IMR-90 (cell line): ENCODE measurements at regions not wholly inside any gene's neighbourhood (a gene's known extent, or its start where the extent isn't known, plus 50 kb on each side); places are given as distances from the start of the nearest gene placed in this dataset.

ENCODE experiments used
- ATAC-seq: fragments of 200-7000 bp; cut with Tn5 transposase; 2 replicates; pipeline ENCODE4 v1.9.1; 2020; ENCODE audit warnings: low read depth, mild to moderate bottlenecking, moderate library complexity
- BruUV-seq: library from RNA; stranded (reverse); fragments of 400-500 nt; replicated peaks from 2 replicates; lab custom pipeline; 2021; lab: Mats Ljungman, UMichigan
- CTCF ChIA-PET: fragments of 300-600 bp; formaldehyde crosslinking; extraction: SDS; loops from one replicate; lab custom pipeline; 2021; ENCODE audit warnings: antibody characterized with exemption; lab: Yijun Ruan, JAX
- POLR2A ChIA-PET: fragments of 300-600 bp; sonication (Branson Sonifier 250); formaldehyde crosslinking; loops from one replicate; lab custom pipeline; 2022; ENCODE audit warnings: antibody characterized with exemption; ENCODE audit not compliant: unreplicated experiment; lab: Charles Lee
- DNase-seq: peaks from one replicate; pipeline ENCODE4 v3.0.0; 2013
- H2AFZ ChIP-seq: replicated peaks from 2 replicates; pipeline ENCODE3; 2013; ENCODE audit warnings: low read length, mild to moderate bottlenecking; ENCODE audit not compliant: poor library complexity
- H2AK5ac ChIP-seq: 2 replicates; pipeline ENCODE4 v1.6.1; 2013; ENCODE audit warnings: low read depth, low read length, inconsistent platforms
- H2AK9ac ChIP-seq: replicated peaks from 2 replicates; pipeline ENCODE3; 2013; ENCODE audit warnings: mild to moderate bottlenecking, low read depth, low read length, moderate library complexity; ENCODE audit not compliant: poor library complexity
- H2BK120ac ChIP-seq: 2 replicates; pipeline ENCODE4 v1.6.1; 2013; ENCODE audit warnings: low read depth, low read length, inconsistent platforms
- H2BK15ac ChIP-seq: 3 replicates; pipeline ENCODE4 v1.6.1; 2013; ENCODE audit warnings: low read depth, low read length, inconsistent platforms
- H2BK20ac ChIP-seq: 2 replicates; pipeline ENCODE4 v1.6.1; 2013; ENCODE audit warnings: low read depth, mild to moderate bottlenecking, inconsistent platforms, low read length, moderate library complexity
- H2BK5ac ChIP-seq: 2 replicates; pipeline ENCODE4 v1.6.1; 2013; ENCODE audit warnings: mild to moderate bottlenecking, low read depth, low read length, inconsistent platforms; ENCODE audit not compliant: poor library complexity, severe bottlenecking
- H3K14ac ChIP-seq: replicated peaks from 2 replicates; pipeline ENCODE4 v1.6.1; 2013; ENCODE audit warnings: low read depth, low read length, inconsistent platforms
- H3K18ac ChIP-seq: 2 replicates; pipeline ENCODE4 v1.6.1; 2013; ENCODE audit warnings: low read depth, low read length, control low read depth
- H3K23ac ChIP-seq: 2 replicates; pipeline ENCODE4 v1.6.1; 2013; ENCODE audit warnings: low read depth, low read length, inconsistent platforms
- H3K27ac ChIP-seq: 2 replicates; pipeline ENCODE4 v1.5.1; 2013; ENCODE audit warnings: mild to moderate bottlenecking, control low read depth, low read length; ENCODE audit not compliant: insufficient read depth
- H3K27me3 ChIP-seq: 2 replicates; pipeline ENCODE4 v1.6.1; 2013; ENCODE audit warnings: low read length; ENCODE audit not compliant: control insufficient read depth, insufficient read depth
- H3K36me3 ChIP-seq: 2 replicates; pipeline ENCODE4 v1.6.1; 2013; ENCODE audit warnings: low read length, mixed read lengths; ENCODE audit not compliant: control insufficient read depth, insufficient read depth
- H3K4ac ChIP-seq: 2 replicates; pipeline ENCODE4 v1.6.1; 2013; ENCODE audit warnings: low read depth, low read length, inconsistent platforms
- H3K4me1 ChIP-seq: 2 replicates; pipeline ENCODE4 v1.6.1; 2013; ENCODE audit warnings: low read length, mixed read lengths; ENCODE audit not compliant: control insufficient read depth, insufficient read depth
- H3K4me2 ChIP-seq: 2 replicates; pipeline ENCODE4 v1.6.1; 2013; ENCODE audit warnings: low read depth, mild to moderate bottlenecking, control low read depth, low read length, moderate library complexity
- H3K4me3 ChIP-seq: 2 replicates; pipeline ENCODE4 v1.5.1; 2013; ENCODE audit warnings: low read depth, mild to moderate bottlenecking, control low read depth, low read length, moderate library complexity; ENCODE audit not compliant: insufficient read depth
- H3K56ac ChIP-seq: 2 replicates; pipeline ENCODE4 v1.6.1; 2013; ENCODE audit warnings: low read length, inconsistent platforms; ENCODE audit not compliant: insufficient read depth; ENCODE audit errors: extremely low read depth
- H3K79me1 ChIP-seq, 2 experiments: 2 replicates each; pipeline ENCODE4 v1.6.1; 2013; ENCODE audit warnings: low read length in 2 of 2, inconsistent platforms in 1 of 2, low read depth in 1 of 2
- H3K9ac ChIP-seq: 2 replicates; pipeline ENCODE4 v1.6.1; 2013; ENCODE audit warnings: low read depth, low read length, control low read depth
- H3K9me1 ChIP-seq: 2 replicates; pipeline ENCODE4 v1.6.1; 2013; ENCODE audit warnings: low read length, inconsistent platforms; ENCODE audit not compliant: insufficient read depth
- H3K9me3 ChIP-seq: 2 replicates; pipeline ENCODE4 v1.6.1; 2013; ENCODE audit warnings: low read length; ENCODE audit not compliant: control insufficient read depth, insufficient read depth
- H4K20me1 ChIP-seq: 2 replicates; pipeline ENCODE4 v1.6.1; 2013; ENCODE audit warnings: low read length, inconsistent platforms; ENCODE audit not compliant: insufficient read depth
- H4K5ac ChIP-seq: 2 replicates; pipeline ENCODE4 v1.6.1; 2013; ENCODE audit warnings: mild to moderate bottlenecking, low read depth, low read length, control low read depth
- H4K8ac ChIP-seq, 2 experiments: 2 replicates each; pipeline ENCODE4 v1.6.1; 2013; ENCODE audit warnings: low read depth in 2 of 2, low read length in 2 of 2, control low read depth in 1 of 2, inconsistent platforms in 1 of 2
- H4K91ac ChIP-seq: 2 replicates; pipeline ENCODE4 v1.6.1; 2013; ENCODE audit warnings: low read depth, low read length, inconsistent platforms; ENCODE audit not compliant: insufficient read depth
- FOS ChIP-seq: fragments of 150-350 bp; IDR thresholded peaks from 2 replicates; pipeline ENCODE4 v1.6.1; 2016; ENCODE audit warnings: low read depth, low read length
- MXI1 ChIP-seq: IDR thresholded peaks from 2 replicates; pipeline ENCODE4 v1.6.1; 2012; ENCODE audit warnings: low read depth, mild to moderate bottlenecking, low read length, moderate library complexity, borderline replicate concordance
- NFE2L2 ChIP-seq: fragments of 150-350 bp; IDR thresholded peaks from 2 replicates; pipeline ENCODE4 v1.6.1; 2016; ENCODE audit warnings: low read depth, mild to moderate bottlenecking, low read length
- POLR2A ChIP-seq: IDR thresholded peaks from 2 replicates; pipeline ENCODE4 v1.6.1; 2012; ENCODE audit warnings: mild to moderate bottlenecking, low read depth, low read length
- RFX5 ChIP-seq: IDR thresholded peaks from 2 replicates; pipeline ENCODE4 v1.8.0; 2012; ENCODE audit warnings: low read depth, mild to moderate bottlenecking, low read length, moderate library complexity
- dilution Hi-C: fragments of 300-500 bp; cut with HindIII; formaldehyde crosslinking; loops from one replicate; pipeline ENCODE4 v1.14.3; 2018; ENCODE audit warnings: low sequenced_read_pairs; ENCODE audit not compliant: unreplicated experiment
- in situ Hi-C: fragments of 300-500 bp; cut with MboI; formaldehyde crosslinking; loops from 3 replicates; pipeline ENCODE4 v1.14.3; 2019; ENCODE audit warnings: low sequenced_read_pairs, inconsistent platforms, mixed read lengths
- intact Hi-C: fragments of 100-400 bp; cut with micrococcal nuclease; formaldehyde crosslinking; loops from 2 replicates; pipeline ENCODE4 v1.10.0; 2022
- TF ChIP-seq, protein P1 (sequence below): fragments of 150-350 bp; IDR thresholded peaks from 2 replicates; pipeline ENCODE4 v1.6.1; 2017; ENCODE audit warnings: mild to moderate bottlenecking, antibody characterized with exemption, low read length, low read depth
- TF ChIP-seq, protein P2 (sequence below): conservative IDR thresholded peaks from 2 replicates; pipeline ENCODE4 v1.5.1; 2012; ENCODE audit warnings: mild to moderate bottlenecking, low read depth, low read length, improper control_type of control experiment

DNA sequence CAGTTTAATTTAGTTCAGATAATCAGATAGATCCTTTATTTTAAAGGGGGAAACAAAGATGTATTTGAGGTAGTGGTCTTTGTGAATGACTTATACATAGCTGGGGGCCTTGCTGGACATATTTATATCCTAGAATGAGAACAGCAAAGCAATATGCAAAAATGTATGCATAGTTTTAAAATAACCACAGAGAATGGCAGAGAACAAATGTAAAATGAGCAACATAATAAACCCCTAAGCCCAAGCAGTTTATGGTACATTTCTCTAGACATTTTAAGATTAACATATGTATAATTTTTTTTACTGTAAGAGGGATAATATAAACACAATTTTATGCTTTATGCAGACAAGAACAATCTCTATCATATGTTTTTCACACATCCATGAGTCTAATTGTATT is 434.2 kb upstream of the SMIM31 start:
- Histone ChIP-seq H4K91ac (no peak overlapping the region), H3K4me1 (no peaks in the 10 kb centered on the region), H3K9me1 (no peaks in the 10 kb centered on the region), H3K36me3 (no peaks in the 10 kb centered on the region), H3K56ac (no peak overlapping the region), H3K4me2 (no peak overlapping the region), H3K14ac (no peak overlapping the region), H2BK120ac (no peak overlapping the region), H3K79me1 (no peaks in the 10 kb centered on the region), H2AK5ac (no peak overlapping the region), H2BK5ac (no peak overlapping the region), H2AK9ac (no peak overlapping the region), H3K4me3 (no peak overlapping the region), H3K23ac (no peak overlapping the region), H3K9ac (no peak overlapping the region), H3K27me3 (no peaks in the 10 kb centered on the region), H4K8ac (no peak overlapping the region), H2BK20ac (no peak overlapping the region), H3K27ac (no peak overlapping the region), H4K5ac (no peak overlapping the region), H4K20me1 (no peaks in the 10 kb centered on the region), H2AFZ (no peak overlapping the region), H2BK15ac (no peak overlapping the region), H3K9me3 (0 out of 2 replicates have a peak, but pooled peaks cover 2% of the 10 kb centered on the region), H3K18ac (no peak overlapping the region), H3K4ac (no peak overlapping the region)
- TF ChIP-seq, protein P1, sequence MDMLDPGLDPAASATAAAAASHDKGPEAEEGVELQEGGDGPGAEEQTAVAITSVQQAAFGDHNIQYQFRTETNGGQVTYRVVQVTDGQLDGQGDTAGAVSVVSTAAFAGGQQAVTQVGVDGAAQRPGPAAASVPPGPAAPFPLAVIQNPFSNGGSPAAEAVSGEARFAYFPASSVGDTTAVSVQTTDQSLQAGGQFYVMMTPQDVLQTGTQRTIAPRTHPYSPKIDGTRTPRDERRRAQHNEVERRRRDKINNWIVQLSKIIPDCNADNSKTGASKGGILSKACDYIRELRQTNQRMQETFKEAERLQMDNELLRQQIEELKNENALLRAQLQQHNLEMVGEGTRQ = no peak
- TF ChIP-seq NFE2L2 (no peak), POLR2A (no peak), MXI1 (no peak), FOS (no peak), RFX5 (no peak)
- TF ChIP-seq, protein P2, sequence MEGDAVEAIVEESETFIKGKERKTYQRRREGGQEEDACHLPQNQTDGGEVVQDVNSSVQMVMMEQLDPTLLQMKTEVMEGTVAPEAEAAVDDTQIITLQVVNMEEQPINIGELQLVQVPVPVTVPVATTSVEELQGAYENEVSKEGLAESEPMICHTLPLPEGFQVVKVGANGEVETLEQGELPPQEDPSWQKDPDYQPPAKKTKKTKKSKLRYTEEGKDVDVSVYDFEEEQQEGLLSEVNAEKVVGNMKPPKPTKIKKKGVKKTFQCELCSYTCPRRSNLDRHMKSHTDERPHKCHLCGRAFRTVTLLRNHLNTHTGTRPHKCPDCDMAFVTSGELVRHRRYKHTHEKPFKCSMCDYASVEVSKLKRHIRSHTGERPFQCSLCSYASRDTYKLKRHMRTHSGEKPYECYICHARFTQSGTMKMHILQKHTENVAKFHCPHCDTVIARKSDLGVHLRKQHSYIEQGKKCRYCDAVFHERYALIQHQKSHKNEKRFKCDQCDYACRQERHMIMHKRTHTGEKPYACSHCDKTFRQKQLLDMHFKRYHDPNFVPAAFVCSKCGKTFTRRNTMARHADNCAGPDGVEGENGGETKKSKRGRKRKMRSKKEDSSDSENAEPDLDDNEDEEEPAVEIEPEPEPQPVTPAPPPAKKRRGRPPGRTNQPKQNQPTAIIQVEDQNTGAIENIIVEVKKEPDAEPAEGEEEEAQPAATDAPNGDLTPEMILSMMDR = no peak
- intact Hi-C loops = no loop called here
- no peak for ATAC-seq
- dilution Hi-C loops = no loop called here
- no TSS peak for BruUV-seq
- DNase-seq = no peak
- ChIA-PET CTCF (no interaction called here), POLR2A (no interaction called here)
- in situ Hi-C loops = no loop called here
